ACC112 (cell line): ENCODE measurements at regions not wholly inside any gene's neighbourhood (a gene's known extent, or its start where the extent isn't known, plus 50 kb on each side); places are given as distances from the start of the nearest gene placed in this dataset.
A peak's percentile ranks its signal among the peaks of the same experiment; 100 is the strongest.

Experiments used
- H2AFZ ChIP-seq: fragments of 200-600 bp; sonication (generic); one replicate; pipeline ENCODE4 v1.6.0; 2017; ENCODE audit warnings: antibody characterized with exemption, low read length; ENCODE audit not compliant: unreplicated experiment
- H3K27ac ChIP-seq: fragments of 200-600 bp; sonication (generic); 2 replicates; pipeline ENCODE4 v1.5.1; 2014; ENCODE audit warnings: low read depth, mild to moderate bottlenecking, antibody characterized with exemption, low read length, moderate library complexity
- H3K27me3 ChIP-seq: fragments of 200-600 bp; sonication (generic); 2 replicates; pipeline ENCODE4 v1.6.1; 2014; ENCODE audit warnings: mild to moderate bottlenecking, antibody characterized with exemption, low read length, moderate library complexity, mixed read lengths; ENCODE audit not compliant: insufficient read depth
- H3K36me3 ChIP-seq: fragments of 200-600 bp; sonication (generic); 2 replicates; pipeline ENCODE4 v1.6.1; 2016; ENCODE audit warnings: mild to moderate bottlenecking, antibody characterized with exemption, low read length, moderate library complexity, mixed read lengths; ENCODE audit not compliant: insufficient read depth
- H3K4me1 ChIP-seq: fragments of 200-600 bp; sonication (generic); one replicate; pipeline ENCODE4 v1.6.1; 2016; ENCODE audit warnings: low read length, mixed read lengths; ENCODE audit not compliant: insufficient read depth, unreplicated experiment, control insufficient read depth
- H3K4me3 ChIP-seq: fragments of 200-600 bp; sonication (generic); 2 replicates; pipeline ENCODE4 v1.5.1; 2014; ENCODE audit warnings: mild to moderate bottlenecking, low read depth, low read length
- H3K79me2 ChIP-seq: fragments of 200-600 bp; sonication (generic); one replicate; pipeline ENCODE4 v1.6.0; 2016; ENCODE audit warnings: low read length; ENCODE audit not compliant: control insufficient read depth, unreplicated experiment, insufficient read depth

DNA sequence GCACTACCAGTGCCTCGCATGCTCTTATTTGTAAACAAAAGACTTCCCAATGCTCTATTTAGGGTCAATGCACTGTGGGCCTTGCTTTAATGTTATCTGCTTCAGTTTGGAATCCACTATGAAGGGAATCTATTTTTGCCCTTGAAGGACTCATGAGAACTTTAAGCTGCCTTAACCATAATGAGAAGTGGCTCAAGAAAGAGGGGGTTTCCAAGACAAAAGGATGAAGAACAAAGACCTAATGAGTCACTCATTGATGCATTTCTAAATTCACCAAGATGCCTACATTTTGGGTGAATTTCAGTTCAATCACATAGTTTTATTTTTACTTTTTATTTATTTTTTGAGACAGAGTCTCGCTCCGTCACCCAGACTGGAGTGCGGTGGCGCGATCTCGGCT is 228.2 kb downstream of the LY86 start:
- H3K4me1 ChIP-seq, result peaks cover 4% of the 10 kb centered on the region
- no peaks in the 10 kb centered on the region for H3K36me3 ChIP-seq
- no peak overlapping the region for H3K4me3 ChIP-seq
- H3K79me2 ChIP-seq, result no peaks in the 10 kb centered on the region
- H3K27me3 ChIP-seq, result peaks cover 16% of the 10 kb centered on the region
- H2AFZ ChIP-seq, result no peak overlapping the region
- no peak overlapping the region for H3K27ac ChIP-seq

DNA sequence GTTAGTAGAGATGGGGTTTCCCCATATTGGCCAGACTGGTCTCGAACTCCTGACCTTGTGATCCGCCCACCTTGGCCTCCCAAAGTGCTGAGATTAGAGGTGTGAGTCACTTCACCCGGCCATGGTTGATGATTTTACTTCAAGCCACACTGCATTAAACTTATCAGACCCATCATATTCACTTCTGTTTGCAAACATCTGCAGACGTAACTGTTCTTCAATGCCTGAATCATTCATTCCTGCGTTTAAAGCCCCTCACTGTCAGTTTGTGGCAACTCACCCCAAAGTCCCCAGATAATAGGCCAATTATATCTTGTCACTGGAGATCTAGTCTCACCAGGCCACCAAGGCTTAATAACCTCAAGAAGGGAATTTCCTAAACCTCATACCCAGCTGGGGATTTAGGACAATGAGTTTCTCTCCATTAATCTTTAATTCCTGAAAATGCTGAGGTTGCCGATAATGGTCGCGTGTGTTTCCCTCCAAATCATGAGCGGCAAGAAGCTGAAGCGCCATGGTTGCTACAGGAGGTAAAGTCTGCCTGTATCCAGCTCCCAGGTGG is 229.6 kb downstream of the LY86 start:
- no peaks in the 10 kb centered on the region for H3K79me2 ChIP-seq
- H3K4me1 ChIP-seq, result no peaks in the 10 kb centered on the region
- no peak overlapping the region for H3K4me3 ChIP-seq
- no peak overlapping the region for H2AFZ ChIP-seq
- H3K27ac ChIP-seq, result no peak overlapping the region
- H3K36me3 ChIP-seq, result no peaks in the 10 kb centered on the region
- H3K27me3 ChIP-seq, result peaks cover 27% of the 10 kb centered on the region

DNA sequence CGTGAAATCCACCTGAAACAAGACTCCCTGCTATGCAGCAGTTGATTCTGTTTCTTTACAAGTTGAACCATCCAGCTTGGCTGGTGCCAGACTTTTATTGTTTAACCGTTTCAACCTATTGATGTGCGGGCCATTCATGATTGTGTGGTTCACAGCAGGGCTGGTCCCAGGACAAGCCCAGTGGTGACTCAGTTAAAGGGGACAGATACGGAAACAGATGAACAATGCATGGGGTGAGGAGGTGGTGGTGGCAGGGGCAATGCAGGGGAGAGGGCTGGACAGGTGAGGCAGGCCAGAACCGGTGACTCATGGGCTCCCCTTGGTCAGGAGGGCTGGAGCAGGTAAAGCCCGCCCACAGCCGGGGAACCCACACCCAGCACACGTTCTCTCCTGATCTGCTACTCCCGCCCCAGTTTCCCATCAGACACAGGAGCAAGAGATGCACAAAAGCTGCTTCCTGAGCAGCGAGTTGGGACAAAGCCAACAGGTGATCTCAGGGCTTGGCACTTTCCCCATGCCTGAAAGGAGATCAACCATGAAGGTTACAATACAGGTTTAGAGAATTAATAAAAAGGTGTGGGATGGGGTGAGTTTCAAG is 232.2 kb downstream of the LY86 start:
- H3K4me1 ChIP-seq, result no peaks in the 10 kb centered on the region
- no peaks in the 10 kb centered on the region for H3K79me2 ChIP-seq
- no peak overlapping the region for H3K4me3 ChIP-seq
- no peak overlapping the region for H2AFZ ChIP-seq
- no peaks in the 10 kb centered on the region for H3K36me3 ChIP-seq
- no peak overlapping the region for H3K27ac ChIP-seq
- peaks cover 41% of the 10 kb centered on the region for H3K27me3 ChIP-seq

DNA sequence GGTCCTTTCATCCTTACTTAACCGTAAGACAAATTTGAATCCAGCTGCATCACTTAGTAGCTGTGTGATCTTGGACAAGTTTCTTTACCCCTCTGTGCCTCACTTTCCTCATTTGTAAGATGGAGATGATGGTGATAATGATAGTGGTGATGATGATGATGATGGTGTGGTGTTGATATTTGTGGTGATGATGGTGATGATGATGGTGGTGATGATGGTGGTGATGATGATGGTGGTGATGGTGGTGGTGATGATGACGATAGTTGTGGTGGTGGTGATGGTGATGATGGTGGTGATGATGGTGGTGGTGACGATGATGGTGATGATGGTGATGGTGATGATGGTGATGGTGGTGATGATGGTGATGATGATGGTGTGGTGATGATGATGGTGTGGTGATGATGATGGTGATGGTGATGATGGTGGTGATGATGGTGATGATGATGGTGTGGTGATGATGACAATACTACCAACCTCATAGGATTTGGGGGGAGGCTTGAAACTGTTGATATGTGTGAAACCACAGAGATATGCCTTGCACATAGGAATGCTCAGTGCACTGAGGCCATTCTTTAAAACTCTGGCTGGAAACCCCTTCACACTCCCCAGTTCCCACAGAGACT is 233.2 kb downstream of the LY86 start:
- Histone ChIP-seq H3K27me3 (peaks cover 41% of the 10 kb centered on the region), H3K27ac (no peak overlapping the region), H3K4me3 (no peak overlapping the region), H3K4me1 (peaks cover 4% of the 10 kb centered on the region), H2AFZ (no peak overlapping the region), H3K36me3 (no peaks in the 10 kb centered on the region), H3K79me2 (no peaks in the 10 kb centered on the region)

DNA sequence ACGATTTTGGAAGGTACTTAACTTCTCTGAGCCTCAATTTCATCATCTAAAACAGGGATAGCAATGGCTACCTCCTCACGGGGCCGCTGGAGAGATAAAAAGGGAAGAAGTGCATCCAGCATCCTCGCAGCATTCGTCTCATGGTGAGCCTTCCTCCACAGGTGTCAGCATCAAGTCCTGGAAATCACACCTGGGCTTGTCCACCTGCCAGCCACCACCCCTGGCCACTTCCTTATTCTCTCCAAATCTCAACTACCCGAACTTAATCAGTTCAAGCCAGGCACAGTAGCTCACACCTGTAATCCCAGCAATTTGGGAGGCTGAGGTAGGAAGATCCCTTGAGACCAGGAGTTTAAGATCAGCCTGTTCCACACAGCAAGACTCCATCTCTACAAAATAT is 234.5 kb downstream of the LY86 start:
- Histone ChIP-seq H3K79me2 (no peaks in the 10 kb centered on the region), H3K4me1 (peaks cover 4% of the 10 kb centered on the region), H2AFZ (no peak overlapping the region), H3K27me3 (peaks cover 41% of the 10 kb centered on the region), H3K4me3 (no peak overlapping the region), H3K36me3 (no peaks in the 10 kb centered on the region), H3K27ac (no peak overlapping the region)

DNA sequence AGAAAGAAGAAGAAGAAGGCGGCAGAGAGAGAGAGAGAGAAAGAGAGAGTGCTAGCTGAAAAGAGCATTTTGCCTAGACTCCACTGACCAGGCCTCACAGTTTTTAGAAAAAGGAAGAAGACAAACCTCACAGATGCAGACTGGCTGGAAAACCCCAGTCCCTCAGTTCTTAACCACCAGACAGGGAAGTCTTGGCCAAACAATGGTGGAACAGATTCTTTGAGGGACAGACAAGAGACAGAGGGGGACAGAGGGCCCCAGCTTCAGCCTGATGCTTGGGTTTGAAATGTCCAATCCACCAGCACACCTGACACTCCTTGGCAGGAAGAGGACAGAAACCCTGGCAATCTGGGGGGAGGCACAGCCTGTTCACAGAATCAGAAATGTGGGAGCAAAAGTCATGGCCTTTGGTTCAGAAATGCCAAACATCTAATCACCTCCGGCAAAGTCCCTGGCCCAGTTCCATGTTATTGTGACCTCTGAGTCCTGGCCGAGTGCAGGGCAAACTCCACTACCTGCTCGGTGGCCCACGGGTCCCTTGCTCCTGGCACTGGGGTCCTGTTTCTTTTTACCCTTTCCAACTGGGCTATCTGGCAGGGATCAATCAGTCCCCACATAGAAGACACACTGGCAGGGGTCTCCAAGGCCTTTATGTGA is 235.2 kb downstream of the LY86 start:
- Histone ChIP-seq H3K4me1 (peaks cover 4% of the 10 kb centered on the region), H3K27ac (no peak overlapping the region), H3K4me3 (no peak overlapping the region), H3K27me3 (peaks cover 41% of the 10 kb centered on the region), H3K36me3 (no peaks in the 10 kb centered on the region), H3K79me2 (no peaks in the 10 kb centered on the region), H2AFZ (no peak overlapping the region)

DNA sequence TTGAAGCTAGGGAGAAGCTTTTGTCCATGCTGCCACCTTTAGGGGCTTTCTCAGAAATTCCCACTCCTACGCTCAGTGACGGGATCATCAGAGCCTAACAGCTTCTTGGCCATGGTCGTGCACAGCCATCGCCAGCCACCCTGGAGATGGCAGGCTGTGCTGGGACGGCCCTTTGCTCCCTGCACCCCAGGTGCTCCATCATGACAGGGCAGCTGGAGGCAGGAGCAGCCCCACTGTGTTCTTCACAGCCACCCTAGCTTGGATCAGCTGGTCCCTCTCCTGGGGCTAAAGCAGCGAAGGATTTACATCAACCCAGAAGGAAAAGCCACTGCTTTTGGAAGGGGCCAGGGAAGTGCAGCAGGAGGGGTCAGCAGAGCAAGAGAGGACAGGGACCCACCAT is 235.9 kb downstream of the LY86 start:
- Histone ChIP-seq H3K4me3 (no peak overlapping the region), H2AFZ (no peak overlapping the region), H3K79me2 (no peaks in the 10 kb centered on the region), H3K36me3 (no peaks in the 10 kb centered on the region), H3K4me1 (peaks cover 4% of the 10 kb centered on the region), H3K27ac (no peak overlapping the region), H3K27me3 (peaks cover 41% of the 10 kb centered on the region)

DNA sequence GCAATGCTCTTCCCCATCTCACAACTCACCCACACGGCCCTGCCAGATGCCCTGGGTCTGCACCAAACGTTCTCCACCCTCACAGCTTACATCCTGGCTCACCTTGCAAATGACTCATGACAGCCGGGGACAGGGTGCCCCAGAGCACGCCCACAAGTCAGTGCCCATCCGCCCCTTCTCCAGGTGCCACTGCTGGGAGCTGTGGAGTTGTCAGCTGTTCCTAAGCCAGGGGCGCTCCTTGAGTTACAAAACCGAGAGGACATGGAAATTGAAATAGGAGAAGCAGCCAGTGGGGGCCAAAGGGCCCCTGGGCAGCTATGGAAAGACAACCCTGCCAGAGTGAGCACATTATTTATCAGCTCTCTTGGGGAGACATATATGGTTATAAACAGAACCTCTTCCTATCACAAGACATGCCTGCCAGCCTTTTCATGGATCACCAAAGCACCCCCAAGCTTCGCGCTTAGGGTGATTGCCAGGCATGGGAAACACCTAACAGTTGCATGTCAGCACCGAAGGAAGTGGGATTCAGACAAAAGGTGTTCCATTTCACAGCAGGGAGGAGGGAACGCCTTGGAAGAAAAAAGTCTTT is 236.8 kb downstream of the LY86 start:
- H3K36me3 ChIP-seq, result no peaks in the 10 kb centered on the region

DNA sequence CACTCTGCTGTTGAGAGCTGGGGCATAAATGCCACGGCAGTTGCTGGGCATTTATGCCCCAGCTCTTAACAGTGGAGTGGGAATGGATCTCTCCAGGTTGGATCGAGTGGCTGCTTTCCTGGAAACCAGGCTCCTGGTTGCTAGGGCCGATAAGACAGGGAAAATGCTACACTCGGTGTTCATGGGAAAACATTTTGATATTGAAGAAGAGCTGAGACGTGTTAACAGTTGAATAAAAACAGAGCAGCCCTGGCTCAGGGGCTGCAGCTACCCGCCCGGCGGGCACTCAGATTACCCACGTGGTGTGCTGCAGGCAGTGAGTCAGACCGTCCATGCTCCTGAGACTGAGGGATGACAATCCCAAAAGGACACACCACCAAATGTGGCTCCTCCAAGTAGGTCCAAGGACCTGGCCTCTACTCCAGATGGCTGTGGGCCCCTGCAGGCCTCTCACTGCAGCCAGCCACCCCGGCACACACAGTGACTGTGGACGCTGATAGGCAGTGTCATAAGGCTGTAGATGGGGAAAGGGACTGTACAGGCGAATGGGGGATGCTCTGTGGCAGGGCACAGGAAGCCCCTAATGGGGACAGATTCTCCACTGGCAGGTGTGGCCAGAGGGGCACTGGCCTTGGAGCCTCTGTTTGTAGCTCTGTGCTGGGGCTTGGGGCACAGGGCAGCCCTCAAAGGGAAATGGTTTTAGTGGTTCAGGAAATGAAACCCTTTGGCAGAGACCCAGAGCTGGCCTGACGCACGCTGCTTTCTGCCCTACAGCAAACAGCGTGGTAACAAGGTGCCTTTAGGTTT is 237.8 kb downstream of the LY86 start:
- Histone ChIP-seq H2AFZ (peak overlapping the region; percentile 14), H3K36me3 (no peaks in the 10 kb centered on the region), H3K4me1 (peaks cover 4% of the 10 kb centered on the region), H3K27me3 (peaks cover 36% of the 10 kb centered on the region), H3K27ac (no peak overlapping the region), H3K4me3 (no peak overlapping the region), H3K79me2 (no peaks in the 10 kb centered on the region)

More for the DNA sequence above, 236.8 kb downstream of the LY86 start:
- Histone ChIP-seq H2AFZ (no peak overlapping the region), H3K79me2 (no peaks in the 10 kb centered on the region), H3K27ac (no peak overlapping the region), H3K4me3 (no peak overlapping the region), H3K27me3 (peaks cover 36% of the 10 kb centered on the region), H3K4me1 (peaks cover 4% of the 10 kb centered on the region)

DNA sequence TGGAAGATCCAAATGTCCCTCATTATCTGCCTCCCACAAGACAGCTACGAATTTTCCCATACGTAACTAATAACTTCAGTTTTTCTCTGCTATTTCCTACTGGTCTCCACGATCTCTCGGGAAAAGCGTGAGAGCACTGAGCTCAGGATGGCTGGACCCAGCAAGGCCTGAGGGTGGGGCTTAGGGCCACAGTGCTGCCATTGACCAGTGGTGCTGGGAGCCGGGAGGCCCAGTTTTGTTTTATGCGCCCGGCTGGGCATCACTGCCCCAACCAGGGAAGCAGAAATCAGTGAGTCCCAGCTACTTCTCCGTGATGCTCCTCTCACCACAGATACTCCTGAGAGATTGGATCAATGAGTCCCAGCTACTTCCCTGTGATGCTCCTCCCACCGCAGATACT is 238.4 kb downstream of the LY86 start:
- H3K79me2 ChIP-seq, result no peaks in the 10 kb centered on the region
- no peak overlapping the region for H3K27ac ChIP-seq
- H3K4me1 ChIP-seq, result peaks cover 4% of the 10 kb centered on the region
- no peak overlapping the region for H3K4me3 ChIP-seq
- H2AFZ ChIP-seq, result no peak overlapping the region
- no peaks in the 10 kb centered on the region for H3K36me3 ChIP-seq
- peaks cover 41% of the 10 kb centered on the region for H3K27me3 ChIP-seq
